ENCODE measurements at regions not wholly inside any gene's neighbourhood (a gene's known extent, or its start where the extent isn't known, plus 50 kb on each side); places are given as distances from the start of the nearest gene placed in this dataset.
"Not testable (repeated sequence)": the region's sequence is repeated elsewhere in the genome, so short reads cannot be mapped to it uniquely, and the experiment has no call there.

GRCh38 chr11:96748639-96749370 is 359.0 kb downstream of the JRKL start:
- no peak for DNase-seq (ENCODE audit: low read depth in 1 of 2, low spot score in 1 of 2)
- TF ChIP-seq JUND (IDR thresholded peaks at IDR 0.05; ENCODE audit: low read depth): no peak
- in situ Hi-C loops (cut with HindIII; ENCODE audit: low pct_unique_long_range_greater_than_20kb, low sequenced_read_pairs): no loop called here

- in situ Hi-C loops (cut with HindIII; ENCODE audit: low pct_unique_long_range_greater_than_20kb, low sequenced_read_pairs); DNase-seq (ENCODE audit: low read depth in 1 of 2, low spot score in 1 of 2): not testable (repeated sequence)
Observed at GRCh38 chr11:96751807-96752206, 362.0 kb downstream of the JRKL start.

DNA sequence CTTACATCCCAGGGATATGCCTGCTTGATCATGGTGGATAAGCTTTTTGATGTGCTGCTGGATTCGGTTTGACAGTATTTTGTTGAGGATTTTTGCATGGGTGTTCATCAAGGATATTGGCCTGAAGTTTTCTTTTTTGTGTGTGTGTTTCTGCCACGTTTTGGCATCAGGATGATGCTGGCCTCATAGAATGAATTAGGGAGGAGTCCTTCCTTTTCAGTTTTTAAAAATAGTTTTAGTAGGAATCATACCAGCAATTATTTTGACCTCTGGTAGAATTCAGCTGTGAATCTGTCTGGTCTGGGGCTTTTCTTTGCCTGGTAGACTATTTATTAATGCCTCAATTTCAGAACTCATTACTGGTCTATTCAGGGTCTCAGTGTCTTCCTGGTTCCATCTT is 362.4 kb downstream of the JRKL start:
- DNase-seq (ENCODE audit: low read depth in 1 of 2, low spot score in 1 of 2): no peak
- TF ChIP-seq JUND (IDR thresholded peaks at IDR 0.05; ENCODE audit: low read depth): no peak
- in situ Hi-C loops (cut with HindIII; ENCODE audit: low pct_unique_long_range_greater_than_20kb, low sequenced_read_pairs): no loop called here

DNA sequence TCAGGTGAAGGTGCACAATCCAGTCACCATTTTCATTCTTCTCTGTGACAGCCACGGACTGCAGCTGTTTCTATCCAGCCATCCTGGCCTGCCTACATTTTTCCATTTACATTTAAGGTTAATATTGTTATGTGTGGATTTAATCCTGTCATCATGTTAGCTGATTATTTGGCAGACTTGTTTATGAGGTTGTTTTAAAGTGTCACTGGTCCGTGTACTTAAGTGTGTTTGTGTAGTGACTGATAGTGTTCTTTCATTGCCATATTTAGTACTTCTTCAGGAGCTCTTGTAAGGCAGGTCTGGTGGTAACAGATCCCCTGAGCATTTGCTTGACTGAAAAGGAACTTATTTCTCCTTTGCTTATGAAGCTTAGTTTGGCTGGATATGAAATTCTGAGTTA is 364.2 kb downstream of the JRKL start:
- no peak for DNase-seq (ENCODE audit: low read depth in 1 of 2, low spot score in 1 of 2)
- in situ Hi-C loops (cut with HindIII; ENCODE audit: low pct_unique_long_range_greater_than_20kb, low sequenced_read_pairs): no loop called here
- TF ChIP-seq JUND (IDR thresholded peaks at IDR 0.05; ENCODE audit: low read depth): no peak

- in situ Hi-C loops (cut with HindIII; ENCODE audit: low pct_unique_long_range_greater_than_20kb, low sequenced_read_pairs): no loop called here
- no peak for TF ChIP-seq JUND (IDR thresholded peaks at IDR 0.05; ENCODE audit: low read depth)
- DNase-seq (ENCODE audit: low read depth in 1 of 2, low spot score in 1 of 2): no peak
Observed at GRCh38 chr11:96755209-96755608, 365.4 kb downstream of the JRKL start.

GRCh38 chr11:96755752-96756151 is 365.9 kb downstream of the JRKL start:
- DNase-seq (ENCODE audit: low read depth in 1 of 2, low spot score in 1 of 2): no peak
- no peak for TF ChIP-seq JUND (IDR thresholded peaks at IDR 0.05; ENCODE audit: low read depth)
- in situ Hi-C loops (cut with HindIII; ENCODE audit: low pct_unique_long_range_greater_than_20kb, low sequenced_read_pairs): no loop called here

- no peak for TF ChIP-seq JUND (IDR thresholded peaks at IDR 0.05; ENCODE audit: low read depth)
- in situ Hi-C loops (cut with HindIII; ENCODE audit: low pct_unique_long_range_greater_than_20kb, low sequenced_read_pairs): no loop called here
- no peak for DNase-seq (ENCODE audit: low read depth in 1 of 2, low spot score in 1 of 2)
Observed at GRCh38 chr11:96758957-96759356, 369.1 kb downstream of the JRKL start.

- no peak for DNase-seq (ENCODE audit: low read depth in 1 of 2, low spot score in 1 of 2)
- in situ Hi-C loops (cut with HindIII; ENCODE audit: low pct_unique_long_range_greater_than_20kb, low sequenced_read_pairs): no loop called here
- TF ChIP-seq JUND (IDR thresholded peaks at IDR 0.05; ENCODE audit: low read depth): no peak
Observed at GRCh38 chr11:96760306-96760705, 370.5 kb downstream of the JRKL start.

DNA sequence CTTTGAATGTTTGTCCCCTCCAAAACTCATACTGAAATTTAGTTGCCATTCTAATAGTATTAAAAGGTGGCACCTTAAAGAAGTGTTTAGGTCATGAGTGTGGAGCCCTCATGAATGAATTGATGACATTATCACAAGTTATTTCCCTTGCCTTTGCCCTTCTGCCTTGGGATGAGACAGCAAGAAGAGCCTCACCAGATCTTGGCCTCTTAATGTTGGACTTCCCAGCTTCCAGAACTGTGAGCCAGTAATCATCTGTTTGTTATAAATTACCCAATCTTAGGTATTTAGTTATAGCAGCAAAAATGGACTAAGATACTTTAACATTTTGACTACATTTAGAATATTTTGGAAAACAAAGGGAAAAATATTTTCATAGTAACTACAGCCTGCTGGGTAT is 371.0 kb downstream of the JRKL start:
- in situ Hi-C loops (cut with HindIII; ENCODE audit: low pct_unique_long_range_greater_than_20kb, low sequenced_read_pairs): no loop called here
- no peak for DNase-seq (ENCODE audit: low read depth in 1 of 2, low spot score in 1 of 2)
- TF ChIP-seq JUND (IDR thresholded peaks at IDR 0.05; ENCODE audit: low read depth): no peak

GRCh38 chr11:96761451-96761850 is 371.6 kb downstream of the JRKL start:
- TF ChIP-seq JUND (IDR thresholded peaks at IDR 0.05; ENCODE audit: low read depth): no peak
- no peak for DNase-seq (ENCODE audit: low read depth in 1 of 2, low spot score in 1 of 2)
- in situ Hi-C loops (cut with HindIII; ENCODE audit: low pct_unique_long_range_greater_than_20kb, low sequenced_read_pairs): no loop called here

GRCh38 chr11:96763244-96763643 is 373.4 kb downstream of the JRKL start:
- no peak for TF ChIP-seq JUND (IDR thresholded peaks at IDR 0.05; ENCODE audit: low read depth)
- DNase-seq (ENCODE audit: low read depth in 1 of 2, low spot score in 1 of 2): no peak
- in situ Hi-C loops (cut with HindIII; ENCODE audit: low pct_unique_long_range_greater_than_20kb, low sequenced_read_pairs): no loop called here

GRCh38 chr11:96778272-96778671 is 388.5 kb downstream of the JRKL start:
- DNase-seq (ENCODE audit: low read depth in 1 of 2, low spot score in 1 of 2): no peak
- in situ Hi-C loops (cut with HindIII; ENCODE audit: low pct_unique_long_range_greater_than_20kb, low sequenced_read_pairs): no loop called here
- no peak for TF ChIP-seq JUND (IDR thresholded peaks at IDR 0.05; ENCODE audit: low read depth)

- in situ Hi-C loops (cut with HindIII; ENCODE audit: low pct_unique_long_range_greater_than_20kb, low sequenced_read_pairs): no loop called here
- TF ChIP-seq JUND (IDR thresholded peaks at IDR 0.05; ENCODE audit: low read depth): no peak
- DNase-seq (ENCODE audit: low read depth in 1 of 2, low spot score in 1 of 2): no peak
Observed at GRCh38 chr11:96779030-96779429, 389.2 kb downstream of the JRKL start.

DNA sequence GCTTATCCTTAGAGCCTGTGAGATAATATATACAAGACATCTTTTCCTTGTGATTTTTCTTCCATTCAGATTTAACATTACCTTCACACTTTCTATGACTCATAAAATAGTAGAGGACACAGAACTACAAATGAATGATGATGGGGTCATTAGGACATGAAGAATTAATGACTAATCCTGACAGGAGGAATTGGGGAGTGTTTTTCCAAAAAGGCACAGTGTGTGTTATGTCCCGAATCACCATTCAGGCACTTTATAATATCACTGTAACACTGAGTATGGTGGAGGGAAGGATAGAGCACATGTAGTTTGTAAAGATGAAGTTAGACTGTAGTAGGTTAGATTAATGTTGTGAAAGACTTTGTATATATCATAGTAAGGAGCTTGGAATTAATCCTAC is 391.3 kb downstream of the JRKL start:
- no peak for DNase-seq (ENCODE audit: low read depth in 1 of 2, low spot score in 1 of 2)
- TF ChIP-seq JUND (IDR thresholded peaks at IDR 0.05; ENCODE audit: low read depth): no peak

More for the DNA sequence above, 391.3 kb downstream of the JRKL start:
- in situ Hi-C loops (cut with HindIII; ENCODE audit: low pct_unique_long_range_greater_than_20kb, low sequenced_read_pairs): no loop called here

All from T47D (cell line).